Osteoblast (primary cell): ENCODE measurements at regions not wholly inside any gene's neighbourhood (a gene's known extent, or its start where the extent isn't known, plus 50 kb on each side); places are given as distances from the start of the nearest gene placed in this dataset.

Experiments
- DNase-seq: peaks from one replicate; pipeline ENCODE4 v3.0.0; 2011; ENCODE audit warnings: low spot score, mixed read lengths; ENCODE audit not compliant: insufficient read length; ENCODE audit errors: missing footprints
- H2AFZ ChIP-seq: 2 replicates; pipeline ENCODE4 v1.6.0; 2011; ENCODE audit warnings: mild to moderate bottlenecking, low read length
- H3K27ac ChIP-seq: 2 replicates; pipeline ENCODE4 v1.5.1; 2011; ENCODE audit warnings: mild to moderate bottlenecking, low read depth, low read length, moderate library complexity
- H3K27me3 ChIP-seq: 2 replicates; pipeline ENCODE4 v1.6.0; 2012; ENCODE audit warnings: mild to moderate bottlenecking, control low read depth, inconsistent platforms, low read length, moderate library complexity; ENCODE audit not compliant: insufficient read depth
- H3K36me3 ChIP-seq: 2 replicates; pipeline ENCODE4 v1.5.1; 2011; ENCODE audit warnings: mild to moderate bottlenecking, low read length, control low read depth, moderate library complexity; ENCODE audit not compliant: insufficient read depth
- H3K4me1 ChIP-seq: 2 replicates; pipeline ENCODE4 v1.5.1; 2011; ENCODE audit warnings: mild to moderate bottlenecking, low read length, control low read depth, moderate library complexity; ENCODE audit not compliant: insufficient read depth
- H3K4me2 ChIP-seq: 2 replicates; pipeline ENCODE4 v1.6.0; 2011; ENCODE audit warnings: mild to moderate bottlenecking, low read length; ENCODE audit not compliant: insufficient read depth
- H3K4me3 ChIP-seq: fragments of 200-600 bp; sonication (generic); 3 replicates; pipeline ENCODE4 v1.5.1; 2012; ENCODE audit warnings: mild to moderate bottlenecking, low read length, inconsistent platforms; ENCODE audit not compliant: insufficient read depth
- H3K79me2 ChIP-seq: 2 replicates; pipeline ENCODE4 v1.6.0; 2012; ENCODE audit warnings: mild to moderate bottlenecking, low read length, control low read depth, inconsistent platforms; ENCODE audit not compliant: insufficient read depth
- H3K9me3 ChIP-seq: 2 replicates; pipeline ENCODE4 v1.5.1; 2011; ENCODE audit warnings: low read depth, low read length, control low read depth
- H4K20me1 ChIP-seq: 2 replicates; pipeline ENCODE4 v1.6.0; 2012; ENCODE audit warnings: mild to moderate bottlenecking, low read length, control low read depth; ENCODE audit not compliant: insufficient read depth
- TF ChIP-seq, protein P1 (sequence below): IDR thresholded peaks from 2 replicates; pipeline ENCODE4 v1.5.1; 2011; ENCODE audit warnings: mild to moderate bottlenecking, low read depth, low read length, moderate library complexity; ENCODE audit errors: extremely low read depth

DNA sequence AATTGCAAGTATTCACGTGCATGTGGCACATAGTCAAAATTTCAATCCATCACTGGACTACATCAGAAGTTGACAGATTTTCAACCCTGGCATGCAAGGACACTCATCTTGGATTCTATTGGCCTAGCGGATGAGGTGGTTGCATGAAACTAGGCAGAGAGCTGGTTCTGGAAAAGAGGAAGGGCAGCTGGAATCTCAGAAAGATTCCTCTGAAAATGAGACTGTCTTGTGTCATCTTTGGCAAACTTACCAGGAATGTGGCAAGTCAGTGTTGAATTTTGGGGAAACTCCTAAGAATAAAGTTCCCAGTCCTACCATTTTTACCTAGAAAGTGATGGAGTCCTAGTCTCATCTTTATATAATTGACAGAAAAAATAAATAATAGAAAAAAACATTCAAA, 384.3 kb upstream of the NR2F2 start:
- H3K4me3 ChIP-seq, result no peak overlapping the region
- no peak overlapping the region for H2AFZ ChIP-seq
- no peak for DNase-seq
- no peak overlapping the region for H3K4me2 ChIP-seq
- H4K20me1 ChIP-seq, result no peaks in the 10 kb centered on the region
- H3K79me2 ChIP-seq, result no peaks in the 10 kb centered on the region
- H3K27me3 ChIP-seq, result no peaks in the 10 kb centered on the region
- no peak overlapping the region for H3K27ac ChIP-seq
- H3K4me1 ChIP-seq, result no peaks in the 10 kb centered on the region
- H3K9me3 ChIP-seq, result no peaks in the 10 kb centered on the region
- H3K36me3 ChIP-seq, result no peaks in the 10 kb centered on the region
- TF ChIP-seq, protein P1, sequence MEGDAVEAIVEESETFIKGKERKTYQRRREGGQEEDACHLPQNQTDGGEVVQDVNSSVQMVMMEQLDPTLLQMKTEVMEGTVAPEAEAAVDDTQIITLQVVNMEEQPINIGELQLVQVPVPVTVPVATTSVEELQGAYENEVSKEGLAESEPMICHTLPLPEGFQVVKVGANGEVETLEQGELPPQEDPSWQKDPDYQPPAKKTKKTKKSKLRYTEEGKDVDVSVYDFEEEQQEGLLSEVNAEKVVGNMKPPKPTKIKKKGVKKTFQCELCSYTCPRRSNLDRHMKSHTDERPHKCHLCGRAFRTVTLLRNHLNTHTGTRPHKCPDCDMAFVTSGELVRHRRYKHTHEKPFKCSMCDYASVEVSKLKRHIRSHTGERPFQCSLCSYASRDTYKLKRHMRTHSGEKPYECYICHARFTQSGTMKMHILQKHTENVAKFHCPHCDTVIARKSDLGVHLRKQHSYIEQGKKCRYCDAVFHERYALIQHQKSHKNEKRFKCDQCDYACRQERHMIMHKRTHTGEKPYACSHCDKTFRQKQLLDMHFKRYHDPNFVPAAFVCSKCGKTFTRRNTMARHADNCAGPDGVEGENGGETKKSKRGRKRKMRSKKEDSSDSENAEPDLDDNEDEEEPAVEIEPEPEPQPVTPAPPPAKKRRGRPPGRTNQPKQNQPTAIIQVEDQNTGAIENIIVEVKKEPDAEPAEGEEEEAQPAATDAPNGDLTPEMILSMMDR, result no peak

DNA sequence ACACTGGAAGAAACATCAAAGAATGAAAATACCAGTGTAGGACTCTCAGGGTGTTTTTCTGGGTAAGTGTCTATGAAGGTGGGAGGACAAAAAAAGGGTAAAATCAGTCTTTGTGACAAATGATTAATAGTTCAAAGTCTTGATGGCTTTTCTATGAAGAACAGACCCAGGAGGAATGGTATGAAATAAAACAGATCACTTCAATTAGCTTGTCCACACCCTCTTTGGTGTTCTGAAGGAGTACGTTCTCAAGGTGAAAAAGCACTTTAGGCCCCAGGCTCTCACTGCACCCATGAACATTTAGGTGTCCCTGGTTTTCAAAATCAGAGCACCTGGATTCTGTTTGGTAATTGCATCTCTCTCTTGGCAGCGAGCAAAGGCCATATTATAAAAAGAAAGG, 383.6 kb upstream of the NR2F2 start:
- TF ChIP-seq, protein P1, result no peak
- no peak overlapping the region for H3K4me3 ChIP-seq

GRCh38 chr15:95948411-95948810, 382.1 kb upstream of the NR2F2 start:
- TF ChIP-seq, protein P1, result no peak

More for the DNA sequence above, 383.6 kb upstream of the NR2F2 start:
- H3K4me2 ChIP-seq, result no peak overlapping the region
- H3K27ac ChIP-seq, result no peak overlapping the region
- no peaks in the 10 kb centered on the region for H4K20me1 ChIP-seq
- H3K4me1 ChIP-seq, result no peaks in the 10 kb centered on the region
- no peak for DNase-seq
- no peaks in the 10 kb centered on the region for H3K79me2 ChIP-seq
- no peaks in the 10 kb centered on the region for H3K9me3 ChIP-seq
- no peaks in the 10 kb centered on the region for H3K27me3 ChIP-seq
- H3K36me3 ChIP-seq, result no peaks in the 10 kb centered on the region
- no peak overlapping the region for H2AFZ ChIP-seq

GRCh38 chr15:95953032-95953431, 377.5 kb upstream of the NR2F2 start:
- Histone ChIP-seq H3K27me3 (no peaks in the 10 kb centered on the region), H4K20me1 (no peaks in the 10 kb centered on the region)

More at GRCh38 chr15:95948411-95948810, 382.1 kb upstream of the NR2F2 start:
- Histone ChIP-seq H3K4me1 (no peaks in the 10 kb centered on the region), H4K20me1 (no peaks in the 10 kb centered on the region), H3K4me2 (no peak overlapping the region), H3K4me3 (no peak overlapping the region), H3K9me3 (no peaks in the 10 kb centered on the region), H3K27me3 (no peaks in the 10 kb centered on the region), H2AFZ (no peak overlapping the region), H3K27ac (no peak overlapping the region), H3K79me2 (no peaks in the 10 kb centered on the region), H3K36me3 (no peaks in the 10 kb centered on the region)
- DNase-seq, result no peak

More at GRCh38 chr15:95953032-95953431, 377.5 kb upstream of the NR2F2 start:
- Histone ChIP-seq H2AFZ (no peak overlapping the region), H3K4me3 (no peak overlapping the region), H3K4me1 (no peaks in the 10 kb centered on the region), H3K79me2 (no peaks in the 10 kb centered on the region), H3K36me3 (no peaks in the 10 kb centered on the region), H3K4me2 (no peak overlapping the region), H3K27ac (no peak overlapping the region), H3K9me3 (no peaks in the 10 kb centered on the region)
- no peak for DNase-seq
- TF ChIP-seq, protein P1, result no peak
